ENCODE measurements at regions not wholly inside any gene's neighbourhood (a gene's known extent, or its start where the extent isn't known, plus 50 kb on each side); places are given as distances from the start of the nearest gene placed in this dataset.

DNA sequence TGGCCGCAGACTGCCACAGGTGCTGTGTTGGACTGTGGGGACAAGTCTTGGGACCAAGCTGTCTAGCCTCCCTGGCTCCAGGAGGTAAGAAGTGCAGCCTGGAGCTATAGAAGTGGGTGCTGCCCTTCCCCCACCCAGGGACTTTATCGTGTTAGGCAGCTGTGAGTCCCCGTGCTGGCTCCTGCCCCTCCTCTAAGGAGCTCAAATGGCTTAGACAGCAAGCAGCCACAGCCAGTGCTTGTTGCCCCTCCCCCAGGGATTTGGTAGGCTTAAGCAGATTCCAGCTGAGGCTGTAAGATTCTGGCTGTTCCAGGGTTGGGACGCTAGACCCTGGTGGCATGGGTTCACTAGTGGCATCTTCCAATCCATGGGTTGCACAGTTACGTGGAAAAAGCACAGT lies 979.4 kb upstream of the PCDH10 start:
- TF ChIP-seq EZH2 (IDR thresholded peaks at IDR 0.05; ENCODE audit: borderline replicate concordance, low read depth, low read length, poor library complexity, severe bottlenecking) = no peak
- TF ChIP-seq, protein P1, sequence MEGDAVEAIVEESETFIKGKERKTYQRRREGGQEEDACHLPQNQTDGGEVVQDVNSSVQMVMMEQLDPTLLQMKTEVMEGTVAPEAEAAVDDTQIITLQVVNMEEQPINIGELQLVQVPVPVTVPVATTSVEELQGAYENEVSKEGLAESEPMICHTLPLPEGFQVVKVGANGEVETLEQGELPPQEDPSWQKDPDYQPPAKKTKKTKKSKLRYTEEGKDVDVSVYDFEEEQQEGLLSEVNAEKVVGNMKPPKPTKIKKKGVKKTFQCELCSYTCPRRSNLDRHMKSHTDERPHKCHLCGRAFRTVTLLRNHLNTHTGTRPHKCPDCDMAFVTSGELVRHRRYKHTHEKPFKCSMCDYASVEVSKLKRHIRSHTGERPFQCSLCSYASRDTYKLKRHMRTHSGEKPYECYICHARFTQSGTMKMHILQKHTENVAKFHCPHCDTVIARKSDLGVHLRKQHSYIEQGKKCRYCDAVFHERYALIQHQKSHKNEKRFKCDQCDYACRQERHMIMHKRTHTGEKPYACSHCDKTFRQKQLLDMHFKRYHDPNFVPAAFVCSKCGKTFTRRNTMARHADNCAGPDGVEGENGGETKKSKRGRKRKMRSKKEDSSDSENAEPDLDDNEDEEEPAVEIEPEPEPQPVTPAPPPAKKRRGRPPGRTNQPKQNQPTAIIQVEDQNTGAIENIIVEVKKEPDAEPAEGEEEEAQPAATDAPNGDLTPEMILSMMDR (conservative IDR thresholded peaks at IDR 0.05; ENCODE audit: low read depth, low read length) = no peak
